GM12878 (cell line): ENCODE measurements at regions not wholly inside any gene's neighbourhood (a gene's known extent, or its start where the extent isn't known, plus 50 kb on each side); places are given as distances from the start of the nearest gene placed in this dataset.

Experiments used
- ATAC-seq: fragments of 200-7000 bp; cut with Tn5 transposase; 3 replicates; pipeline ENCODE4 v1.9.1; 2020; ENCODE audit warnings: mild to moderate bottlenecking, moderate library complexity
- BruUV-seq: library from RNA; stranded (reverse); fragments of 400-500 nt; replicated peaks from 2 replicates; lab custom pipeline; 2021; lab: Mats Ljungman, UMichigan
- CTCF ChIA-PET: fragments of 300-600 bp; sonication (Branson Sonifier 250); formaldehyde crosslinking; extraction: SDS; loops from one replicate; lab custom pipeline; 2021; ENCODE audit warnings: inconsistent platforms; lab: Yijun Ruan, JAX
- POLR2A ChIA-PET: fragments of 350-600 bp; formaldehyde crosslinking; extraction: SDS; loops from one replicate; lab custom pipeline; 2021; ENCODE audit warnings: inconsistent platforms; lab: Charles Lee
- RAD21 ChIA-PET: fragments of 300-600 bp; sonication (Branson Sonifier 250); formaldehyde crosslinking; loops from one replicate; lab custom pipeline; 2023; ENCODE audit warnings: antibody characterized with exemption; ENCODE audit not compliant: unreplicated experiment; lab: Charles Lee
- SMC1A ChIA-PET: fragments of 300-600 bp; sonication (Branson Sonifier 250); formaldehyde crosslinking; loops from one replicate; lab custom pipeline; 2023; ENCODE audit not compliant: unreplicated experiment, uncharacterized antibody; lab: Charles Lee
- DNase-seq: peaks from one replicate; pipeline ENCODE4 v3.0.0-alpha.2; 2011; ENCODE audit warnings: low read depth, low spot score
- FAIRE-seq: peaks from 3 replicates; lab custom pipeline; 2011; peaks lifted over from hg19 to GRCh38; lab: Jason Lieb, UNC
- H2AFZ ChIP-seq: 2 replicates; pipeline ENCODE4 v1.6.0; 2011; ENCODE audit warnings: low read depth, low read length, control low read depth; ENCODE audit not compliant: control insufficient read depth
- H3K27ac ChIP-seq: 2 replicates; pipeline ENCODE4 v1.5.1; 2011; ENCODE audit warnings: control low read depth; ENCODE audit not compliant: control insufficient read depth, insufficient read depth
- H3K27me3 ChIP-seq, 2 experiments: replicated peaks in 1 of 2; 2 replicates each; pipeline versions ENCODE4 v1.6.0 to v1.6.1; 2011; ENCODE audit warnings: low read length in 1 of 2; ENCODE audit not compliant: control insufficient read depth in 2 of 2, insufficient read depth in 2 of 2
- H3K36me3 ChIP-seq, 2 experiments: 2 replicates each; pipeline ENCODE4 v1.5.1; 2011; ENCODE audit warnings: low read length in 1 of 2; ENCODE audit not compliant: control insufficient read depth in 2 of 2, insufficient read depth in 2 of 2
- H3K4me1 ChIP-seq: 2 replicates; pipeline ENCODE4 v1.6.1; 2011; ENCODE audit warnings: mild to moderate bottlenecking, low read length, moderate library complexity, mixed read lengths; ENCODE audit not compliant: control insufficient read depth, insufficient read depth
- H3K4me2 ChIP-seq: 2 replicates; pipeline ENCODE4 v1.6.0; 2011; ENCODE audit warnings: control low read depth; ENCODE audit not compliant: control insufficient read depth, insufficient read depth
- H3K4me3 ChIP-seq: fragments of 200-600 bp; sonication (generic); 2 replicates; pipeline ENCODE4 v1.5.1; 2016
- H3K79me2 ChIP-seq: 2 replicates; pipeline ENCODE4 v1.6.0; 2011; ENCODE audit warnings: low read length; ENCODE audit not compliant: control insufficient read depth, insufficient read depth
- H3K9ac ChIP-seq: 2 replicates; pipeline ENCODE4 v1.8.0; 2011; ENCODE audit warnings: low read length, control low read depth, mixed read lengths; ENCODE audit not compliant: control insufficient read depth, insufficient read depth
- H3K9me3 ChIP-seq: replicated peaks from 3 replicates; pipeline ENCODE4 v1.5.1; 2011; ENCODE audit warnings: mild to moderate bottlenecking, low read length; ENCODE audit not compliant: control insufficient read depth, insufficient read depth
- H4K20me1 ChIP-seq: 2 replicates; pipeline ENCODE4 v1.6.0; 2011; ENCODE audit not compliant: control insufficient read depth, insufficient read depth
- ASH2L ChIP-seq: fragments of 300-600, 200-600 bp; sonication (generic); IDR thresholded peaks from 2 replicates; pipeline ENCODE4 v1.6.1; 2017; ENCODE audit warnings: low read depth, mild to moderate bottlenecking, borderline replicate concordance
- EED ChIP-seq: sonication (generic); IDR thresholded peaks from 2 replicates; pipeline ENCODE4 v1.6.1; 2016; ENCODE audit warnings: antibody characterized with exemption, low read depth
- MTA2 ChIP-seq: fragments of 450-650 bp; IDR thresholded peaks from 2 replicates; pipeline ENCODE4 v1.6.1; 2016; ENCODE audit warnings: low read depth, mild to moderate bottlenecking, moderate library complexity
- MXI1 ChIP-seq: fragments of 150-350 bp; IDR thresholded peaks from 2 replicates; pipeline ENCODE4 v1.6.1; 2011; ENCODE audit warnings: low read depth, mild to moderate bottlenecking, inconsistent platforms, low read length, improper control_type of control experiment
- PRDM15 ChIP-seq: fragments of 450-650 bp; formaldehyde crosslinking; IDR thresholded peaks from 2 replicates; pipeline ENCODE4 v1.4.0; 2020; ENCODE audit warnings: mild to moderate bottlenecking, moderate library complexity
- SUZ12 ChIP-seq: fragments of 200-600 bp; sonication (generic); IDR thresholded peaks from one replicate; pipeline ENCODE4 v1.6.1; 2018; ENCODE audit warnings: antibody characterized with exemption, mild to moderate bottlenecking; ENCODE audit not compliant: unreplicated experiment
- TCF7 ChIP-seq: IDR thresholded peaks from 2 replicates; pipeline ENCODE4 v1.6.1; 2014; ENCODE audit warnings: antibody characterized with exemption, borderline replicate concordance
- USF1 ChIP-seq: IDR thresholded peaks from 2 replicates; pipeline ENCODE4 v1.6.1; 2011; ENCODE audit warnings: borderline replicate concordance, low read depth, mild to moderate bottlenecking, moderate library complexity, mixed read lengths, low read length; ENCODE audit not compliant: insufficient read depth; ENCODE audit errors: extremely low read length
- ZNF24 ChIP-seq: fragments of 450-650 bp; IDR thresholded peaks from 2 replicates; pipeline ENCODE4 v1.6.1; 2017; ENCODE audit warnings: antibody characterized with exemption, mild to moderate bottlenecking
- whole genome bisulfite sequencing: methylation state at CpG from one replicate; pipeline ENCODE4 v1.1.6; 2016; ENCODE audit warnings: low lambda C conversion rate; ENCODE audit not compliant: insufficient replicate concordance, insufficient coverage; ENCODE audit errors: missing lambda C conversion rate; 5-methylcytosine and 5-hydroxymethylcytosine counted together
- in situ Hi-C: fragments of 300-500 bp; cut with MboI; formaldehyde crosslinking; loops from 9 replicates; pipeline ENCODE4 v1.14.3; 2018; ENCODE audit warnings: mixed read lengths
- intact Hi-C: fragments of 100-400 bp; cut with micrococcal nuclease; formaldehyde crosslinking; loops from one replicate; pipeline ENCODE4 v1.14.2; 2022; ENCODE audit not compliant: unreplicated experiment
- TF ChIP-seq, protein P1 (sequence below): fragments of 150-350 bp; IDR thresholded peaks from 2 replicates; pipeline ENCODE4 v1.6.1; 2014; ENCODE audit warnings: mild to moderate bottlenecking, low read depth, low read length
- TF ChIP-seq, protein P2 (sequence below): fragments of 450-650 bp; IDR thresholded peaks from 2 replicates; pipeline ENCODE4 v1.6.1; 2017; ENCODE audit warnings: low read depth, mild to moderate bottlenecking, moderate library complexity
- TF ChIP-seq, protein P3 (sequence below): IDR thresholded peaks from 2 replicates; pipeline ENCODE4 v1.6.1; 2012; ENCODE audit warnings: low read length, inconsistent platforms
- TF ChIP-seq, protein P4 (sequence below): IDR thresholded peaks from 2 replicates; pipeline ENCODE4 v1.6.1; 2011; ENCODE audit warnings: borderline replicate concordance, low read depth, mild to moderate bottlenecking, moderate library complexity, low read length; ENCODE audit not compliant: insufficient read depth, poor library complexity, severe bottlenecking

DNA sequence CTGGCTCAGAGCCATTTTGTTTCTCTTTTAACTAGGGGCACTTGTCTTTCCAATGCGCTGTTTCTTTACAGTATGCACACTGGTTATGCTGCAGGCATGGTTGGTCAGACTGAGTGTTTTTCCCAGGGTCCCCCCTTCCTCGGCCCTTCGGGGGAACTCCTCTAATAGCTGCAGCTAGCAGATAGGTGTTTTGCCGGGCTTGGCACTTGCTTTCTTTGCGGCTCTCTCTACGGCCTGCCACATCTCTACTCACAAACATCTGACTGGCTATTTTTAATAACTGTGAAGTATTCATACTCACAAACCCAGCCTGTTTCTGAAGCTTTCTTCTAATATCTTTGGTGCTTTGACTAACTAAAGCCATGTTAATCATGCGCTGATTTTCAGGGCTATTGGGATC, 89.4 kb downstream of the SLC25A15 start:
- FAIRE-seq (no peak), ATAC-seq (no peak)
- WGBS, result 100% methylated on average over 7 of the region's 7 CpGs
- ChIA-PET RAD21 (no interaction called here), POLR2A (no interaction called here)
- H3K4me1 ChIP-seq, result no peaks in the 10 kb centered on the region
- no peak for TF ChIP-seq MTA2
- TF ChIP-seq ASH2L, result no peak
- TF ChIP-seq, protein P1, sequence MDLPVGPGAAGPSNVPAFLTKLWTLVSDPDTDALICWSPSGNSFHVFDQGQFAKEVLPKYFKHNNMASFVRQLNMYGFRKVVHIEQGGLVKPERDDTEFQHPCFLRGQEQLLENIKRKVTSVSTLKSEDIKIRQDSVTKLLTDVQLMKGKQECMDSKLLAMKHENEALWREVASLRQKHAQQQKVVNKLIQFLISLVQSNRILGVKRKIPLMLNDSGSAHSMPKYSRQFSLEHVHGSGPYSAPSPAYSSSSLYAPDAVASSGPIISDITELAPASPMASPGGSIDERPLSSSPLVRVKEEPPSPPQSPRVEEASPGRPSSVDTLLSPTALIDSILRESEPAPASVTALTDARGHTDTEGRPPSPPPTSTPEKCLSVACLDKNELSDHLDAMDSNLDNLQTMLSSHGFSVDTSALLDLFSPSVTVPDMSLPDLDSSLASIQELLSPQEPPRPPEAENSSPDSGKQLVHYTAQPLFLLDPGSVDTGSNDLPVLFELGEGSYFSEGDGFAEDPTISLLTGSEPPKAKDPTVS, result no peak
- TF ChIP-seq ZNF24, result no peak
- TF ChIP-seq USF1, result no peak
- TF ChIP-seq, protein P2, sequence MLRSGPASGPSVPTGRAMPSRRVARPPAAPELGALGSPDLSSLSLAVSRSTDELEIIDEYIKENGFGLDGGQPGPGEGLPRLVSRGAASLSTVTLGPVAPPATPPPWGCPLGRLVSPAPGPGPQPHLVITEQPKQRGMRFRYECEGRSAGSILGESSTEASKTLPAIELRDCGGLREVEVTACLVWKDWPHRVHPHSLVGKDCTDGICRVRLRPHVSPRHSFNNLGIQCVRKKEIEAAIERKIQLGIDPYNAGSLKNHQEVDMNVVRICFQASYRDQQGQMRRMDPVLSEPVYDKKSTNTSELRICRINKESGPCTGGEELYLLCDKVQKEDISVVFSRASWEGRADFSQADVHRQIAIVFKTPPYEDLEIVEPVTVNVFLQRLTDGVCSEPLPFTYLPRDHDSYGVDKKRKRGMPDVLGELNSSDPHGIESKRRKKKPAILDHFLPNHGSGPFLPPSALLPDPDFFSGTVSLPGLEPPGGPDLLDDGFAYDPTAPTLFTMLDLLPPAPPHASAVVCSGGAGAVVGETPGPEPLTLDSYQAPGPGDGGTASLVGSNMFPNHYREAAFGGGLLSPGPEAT, result no peak
- TF ChIP-seq MXI1, result no peak
- no peak for TF ChIP-seq PRDM15 (CRISPR knock-in tag)
- TF ChIP-seq TCF7, result no peak
- TF ChIP-seq, protein P3, sequence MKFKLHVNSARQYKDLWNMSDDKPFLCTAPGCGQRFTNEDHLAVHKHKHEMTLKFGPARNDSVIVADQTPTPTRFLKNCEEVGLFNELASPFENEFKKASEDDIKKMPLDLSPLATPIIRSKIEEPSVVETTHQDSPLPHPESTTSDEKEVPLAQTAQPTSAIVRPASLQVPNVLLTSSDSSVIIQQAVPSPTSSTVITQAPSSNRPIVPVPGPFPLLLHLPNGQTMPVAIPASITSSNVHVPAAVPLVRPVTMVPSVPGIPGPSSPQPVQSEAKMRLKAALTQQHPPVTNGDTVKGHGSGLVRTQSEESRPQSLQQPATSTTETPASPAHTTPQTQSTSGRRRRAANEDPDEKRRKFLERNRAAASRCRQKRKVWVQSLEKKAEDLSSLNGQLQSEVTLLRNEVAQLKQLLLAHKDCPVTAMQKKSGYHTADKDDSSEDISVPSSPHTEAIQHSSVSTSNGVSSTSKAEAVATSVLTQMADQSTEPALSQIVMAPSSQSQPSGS, result no peak
- TF ChIP-seq EED, result no peak
- TF ChIP-seq SUZ12, result no peak
- TF ChIP-seq, protein P4, sequence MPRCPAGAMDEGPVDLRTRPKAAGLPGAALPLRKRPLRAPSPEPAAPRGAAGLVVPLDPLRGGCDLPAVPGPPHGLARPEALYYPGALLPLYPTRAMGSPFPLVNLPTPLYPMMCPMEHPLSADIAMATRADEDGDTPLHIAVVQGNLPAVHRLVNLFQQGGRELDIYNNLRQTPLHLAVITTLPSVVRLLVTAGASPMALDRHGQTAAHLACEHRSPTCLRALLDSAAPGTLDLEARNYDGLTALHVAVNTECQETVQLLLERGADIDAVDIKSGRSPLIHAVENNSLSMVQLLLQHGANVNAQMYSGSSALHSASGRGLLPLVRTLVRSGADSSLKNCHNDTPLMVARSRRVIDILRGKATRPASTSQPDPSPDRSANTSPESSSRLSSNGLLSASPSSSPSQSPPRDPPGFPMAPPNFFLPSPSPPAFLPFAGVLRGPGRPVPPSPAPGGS, result no peak
- TF ChIP-seq, all 136 proteins: peak for 0
- in situ Hi-C loops (no loop called here), intact Hi-C loops (no loop called here)
- H3K27me3 ChIP-seq, result no peaks in the 10 kb centered on the region
- H3K79me2 ChIP-seq, result no peaks in the 10 kb centered on the region
- H2AFZ ChIP-seq, result no peak overlapping the region
- ChIA-PET SMC1A (no interaction called here), CTCF (no interaction called here)
- H3K9me3 ChIP-seq, result peaks cover 9% of the 10 kb centered on the region
- no peak overlapping the region for H3K9ac ChIP-seq
- BruUV-seq, result no TSS peak
- no peak for DNase-seq
- H4K20me1 ChIP-seq, result no peaks in the 10 kb centered on the region
- H3K4me3 ChIP-seq, result no peak overlapping the region
- no peak overlapping the region for H3K27ac ChIP-seq
- H3K36me3 ChIP-seq, result peaks cover 0 to 1% of the 10 kb centered on the region in 2 experiments; a peak in 1 of 4 replicates
- H3K4me2 ChIP-seq, result no peak overlapping the region
